NCI-H524 (cell line): ENCODE measurements at regions not wholly inside any gene's neighbourhood (a gene's known extent, or its start where the extent isn't known, plus 50 kb on each side); places are given as distances from the start of the nearest gene placed in this dataset.
A peak's percentile ranks its signal among the peaks of the same experiment; 100 is the strongest.

Experiments
- DNase-seq, 2 experiments: peaks; one replicate each; lab custom pipeline; 2025; lab: John Stamatoyannopoulos, UW

DNA sequence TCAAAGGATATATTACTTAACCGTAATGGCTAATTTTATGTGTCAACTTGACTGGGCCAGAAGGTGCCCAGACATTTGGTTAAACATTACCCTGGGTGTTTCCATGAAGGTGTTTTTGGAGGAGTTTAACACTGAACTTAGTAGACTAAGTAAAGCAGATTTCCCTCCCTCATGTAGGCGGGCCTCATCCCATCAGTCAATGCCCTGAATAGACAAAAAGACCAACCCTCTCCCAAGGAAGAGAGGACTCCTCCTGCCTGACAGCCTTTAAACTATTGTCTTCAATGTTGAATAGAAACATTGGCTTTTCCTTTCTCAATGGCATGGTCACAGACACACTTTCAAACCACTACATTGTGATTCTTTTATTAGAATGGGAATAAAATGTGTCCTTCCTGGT is 121.9 kb downstream of the SETD4 start:
- no peak for DNase-seq

DNA sequence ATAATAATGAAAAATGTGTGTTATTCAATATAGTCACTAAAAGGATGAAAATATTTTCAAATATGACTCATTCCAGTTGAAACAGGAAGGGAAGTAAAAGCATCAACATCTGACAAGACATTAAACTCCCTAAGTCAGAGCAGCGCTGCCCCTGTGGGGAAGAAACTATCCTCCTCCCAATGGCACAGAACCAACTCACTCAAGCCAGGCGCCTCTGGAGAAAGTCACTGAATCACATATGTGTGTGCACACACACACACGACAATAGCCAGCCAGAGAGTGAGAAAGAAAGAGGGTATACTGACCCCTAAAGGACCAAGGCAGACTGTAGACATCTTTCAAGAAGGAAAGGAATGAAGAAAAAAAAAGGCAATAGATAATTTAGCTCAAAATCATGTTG is 126.9 kb downstream of the SETD4 start:
- DNase-seq = peak; percentile 48 to 78

DNA sequence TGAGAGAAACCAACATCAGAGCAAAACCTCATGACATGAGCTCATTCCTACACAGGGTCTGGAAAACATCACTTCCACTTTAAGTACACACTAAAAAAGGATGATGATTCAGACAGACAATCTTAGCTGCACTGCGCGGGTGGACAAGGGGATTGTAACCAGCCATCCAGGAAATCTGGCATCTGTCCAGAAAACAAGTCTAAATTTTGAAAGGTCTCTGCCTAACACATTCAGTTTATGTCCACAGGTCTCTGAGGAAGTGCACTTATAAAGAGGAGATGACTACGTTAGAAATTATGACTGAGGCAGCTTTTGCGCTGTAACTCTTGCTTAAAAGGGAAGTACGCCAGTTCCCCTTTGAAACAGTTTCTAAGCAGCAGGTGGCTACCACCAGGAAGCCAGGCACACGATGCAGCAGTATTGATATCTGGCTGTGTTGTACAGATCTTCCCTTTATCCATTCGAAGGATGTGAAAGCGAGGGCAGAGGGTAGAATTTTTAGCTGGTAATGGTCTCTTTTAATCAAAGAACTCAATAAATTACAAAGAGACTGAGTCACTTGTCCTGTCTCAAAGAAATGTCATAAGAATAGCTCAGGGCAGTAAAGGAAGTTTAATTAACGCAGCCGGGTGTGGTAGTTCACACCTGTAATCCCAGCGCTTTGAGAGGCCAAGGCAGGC is 128.0 kb downstream of the SETD4 start:
- peak in 1 of 2 experiments; percentile 49 for DNase-seq

DNA sequence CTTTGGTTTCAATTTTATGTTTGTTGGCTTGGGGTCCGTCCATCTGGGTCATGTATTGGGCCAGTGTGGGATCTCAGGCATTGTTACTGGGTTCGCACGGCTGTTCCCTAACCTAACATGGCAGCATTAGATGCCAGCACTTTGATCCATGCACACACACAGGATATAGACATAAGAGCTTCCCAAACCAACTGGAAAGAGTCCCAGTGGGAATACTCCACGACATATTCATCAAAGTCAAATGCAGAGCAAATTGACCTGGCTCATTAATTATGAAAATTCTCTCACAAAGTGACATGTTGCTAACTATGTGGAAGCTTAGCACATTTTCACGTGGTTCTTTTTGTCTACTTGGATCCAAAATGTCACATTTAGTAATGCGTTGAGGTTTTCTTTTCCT is 130.4 kb downstream of the SETD4 start:
- peak in 1 of 2 experiments; percentile 20 for DNase-seq

DNA sequence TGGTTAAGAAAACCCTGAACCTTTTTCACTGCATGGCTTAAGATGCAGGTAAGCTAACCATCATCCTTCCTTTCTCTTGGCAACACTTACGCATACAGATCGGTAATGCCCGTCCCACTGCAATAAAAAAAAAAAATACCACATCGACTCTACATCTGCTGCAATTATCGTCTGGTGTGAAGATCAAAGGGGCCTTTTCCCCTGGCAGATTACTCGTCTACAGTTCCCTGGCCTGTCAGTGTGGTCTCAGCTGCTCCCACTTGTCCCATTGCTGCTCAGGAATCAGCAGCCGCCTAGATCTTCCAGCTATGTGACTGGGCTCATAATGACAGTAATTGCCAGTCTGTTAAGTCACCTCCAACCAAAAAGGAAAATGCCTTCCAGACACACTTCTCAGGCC is 133.1 kb downstream of the SETD4 start:
- peak in 1 of 2 experiments; percentile 35 for DNase-seq

DNA sequence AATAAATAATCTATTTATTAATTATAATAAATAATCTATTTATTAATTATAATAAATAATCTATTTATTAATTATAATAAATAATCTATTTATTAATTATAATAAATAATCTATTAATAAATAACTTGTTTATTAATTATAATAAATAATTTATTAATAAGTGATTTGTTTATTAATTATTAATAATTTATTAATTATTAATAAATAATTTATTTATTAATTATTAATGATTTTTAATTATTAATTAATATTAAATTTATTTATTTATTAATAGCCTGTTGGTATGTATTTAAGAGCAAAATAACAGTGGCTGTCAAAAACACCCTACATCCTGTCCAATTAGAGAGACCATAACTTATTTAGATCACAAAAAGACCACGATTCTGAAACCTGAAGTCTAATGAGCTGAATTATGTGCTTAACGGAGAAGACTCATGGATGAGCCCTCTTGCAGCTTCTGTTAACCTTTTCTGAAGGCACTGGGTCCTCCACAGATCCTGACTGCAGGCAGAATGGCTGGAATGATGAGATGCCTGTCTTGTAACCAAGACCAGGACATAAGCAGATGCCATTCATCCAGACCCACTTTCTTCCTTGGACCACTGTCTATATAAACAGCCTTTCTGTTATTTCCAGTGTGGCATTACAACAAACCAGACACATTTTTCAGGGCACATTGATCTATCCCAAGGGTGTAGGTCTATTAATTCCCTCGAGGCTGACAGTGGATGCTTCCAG is 134.2 kb downstream of the SETD4 start:
- no peak for DNase-seq

DNA sequence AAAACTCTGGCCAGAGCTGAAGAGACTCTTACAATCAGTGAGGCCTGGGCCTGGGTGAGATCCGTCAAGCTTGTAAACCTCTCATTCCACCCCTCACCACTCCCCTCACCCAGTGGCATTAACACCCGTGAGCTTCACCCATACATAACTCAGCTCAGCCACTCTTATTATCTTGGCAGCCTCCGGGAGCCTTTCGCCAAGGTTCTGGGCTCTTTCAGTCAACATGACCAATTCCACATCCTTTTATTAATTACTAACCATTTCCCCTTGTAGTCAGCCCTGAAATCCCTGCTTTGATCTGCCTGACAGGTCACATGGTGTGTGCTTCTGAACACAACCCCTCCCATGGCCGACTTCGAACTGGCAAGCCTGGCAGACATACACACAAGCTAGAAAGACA is 134.8 kb downstream of the SETD4 start:
- DNase-seq = no peak

DNA sequence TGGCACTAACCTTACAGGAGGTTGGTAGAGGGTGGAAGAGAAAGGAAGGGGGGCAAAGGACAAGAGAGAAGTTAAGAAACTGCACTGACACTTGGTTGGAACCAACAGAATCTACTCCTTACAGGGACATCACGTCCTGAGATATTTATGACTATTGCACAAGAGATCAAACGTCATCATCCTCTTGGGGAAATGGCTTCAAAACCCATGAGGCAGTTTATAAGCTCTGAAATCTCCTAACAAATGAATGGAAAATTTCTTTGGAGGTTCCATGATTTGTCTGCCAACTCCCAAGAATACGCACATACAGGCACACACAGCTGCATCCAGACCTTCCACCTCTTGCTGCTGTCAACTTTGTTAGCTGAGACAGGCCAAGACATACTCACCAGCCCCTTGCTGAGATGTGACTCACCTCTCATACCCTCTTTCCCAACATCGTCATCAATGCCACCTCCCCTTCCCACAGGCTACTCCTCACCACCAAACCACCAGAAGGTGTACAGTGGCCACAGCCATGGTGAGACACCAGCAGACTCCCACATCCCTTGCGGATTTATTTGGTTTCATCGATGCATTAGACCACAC is 135.5 kb downstream of the SETD4 start:
- no peak for DNase-seq

DNA sequence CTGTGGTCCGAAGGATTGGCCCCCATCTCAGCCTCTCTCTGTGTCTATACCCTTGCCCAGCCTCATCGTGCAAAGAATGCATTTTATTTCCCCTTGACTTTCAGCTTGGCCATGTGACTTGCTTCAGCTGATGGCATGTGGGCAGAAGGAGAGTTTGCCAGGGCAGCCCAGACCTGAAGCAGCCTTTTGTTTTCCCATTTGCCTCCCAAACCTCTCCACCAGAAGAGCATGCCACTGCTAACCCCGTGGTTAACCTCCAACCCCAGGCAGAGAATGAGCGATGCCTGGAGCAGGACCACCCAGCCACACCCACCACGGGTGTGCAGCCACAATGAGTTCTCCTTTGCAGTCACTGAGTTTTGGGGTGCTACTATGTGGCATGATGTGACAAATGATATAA is 136.4 kb downstream of the SETD4 start:
- no peak for DNase-seq

DNA sequence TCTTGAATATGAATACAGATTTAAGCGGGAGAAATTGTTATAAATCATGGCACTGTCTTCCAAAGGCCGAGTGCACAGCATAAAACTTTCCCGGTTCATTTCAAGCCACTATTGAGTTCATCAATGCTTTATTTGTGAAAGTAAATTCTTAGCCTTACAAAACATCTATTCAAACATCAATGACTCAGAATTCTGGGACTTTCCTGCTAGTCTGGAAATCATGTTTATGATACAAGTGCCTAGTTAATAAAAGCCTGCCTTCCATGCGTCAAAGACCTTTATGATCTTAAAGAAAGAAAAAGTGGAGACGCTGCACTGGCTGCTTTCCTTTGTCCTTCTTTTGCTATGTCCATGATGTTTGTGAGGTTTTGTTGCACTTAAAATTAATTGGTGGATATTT is 137.7 kb downstream of the SETD4 start:
- DNase-seq = no peak

DNA sequence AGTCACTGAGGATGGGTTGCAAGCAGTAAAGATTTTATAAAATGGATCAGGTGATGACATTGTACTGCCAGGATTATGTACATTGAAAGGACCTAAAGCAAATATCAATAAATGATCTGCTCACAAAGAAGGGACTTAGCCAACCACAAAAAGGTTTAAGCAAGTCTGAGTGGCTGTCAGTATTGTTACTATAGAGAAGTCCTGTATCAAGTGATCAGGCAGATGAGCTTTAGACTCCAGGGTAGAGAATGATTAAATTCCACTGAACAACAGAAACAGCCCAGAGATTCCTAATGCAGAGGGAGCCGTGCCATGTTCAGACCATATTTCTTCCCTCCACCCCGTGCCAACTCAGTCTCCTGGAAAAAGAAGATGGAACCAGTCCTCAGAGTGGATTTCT is 138.9 kb downstream of the SETD4 start:
- no peak for DNase-seq

DNA sequence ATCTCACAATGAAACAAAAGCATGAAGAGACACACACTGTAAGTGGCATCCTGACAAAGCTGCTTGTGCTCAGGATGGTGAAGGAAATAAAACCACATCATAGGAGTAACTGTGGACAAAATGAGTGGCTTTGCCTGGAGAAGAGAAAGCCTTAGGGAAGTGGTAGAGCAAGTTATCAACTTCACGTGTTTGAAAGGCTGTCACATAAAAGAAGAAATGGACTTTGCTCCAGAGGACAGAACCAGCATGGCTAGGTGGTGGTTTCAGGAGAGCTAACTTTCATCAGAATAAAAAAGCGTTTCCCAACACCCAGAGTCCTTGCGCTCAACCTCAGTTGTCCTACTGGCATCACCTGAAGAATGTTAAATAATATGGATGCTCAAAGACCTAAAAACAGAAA is 139.9 kb downstream of the SETD4 start:
- DNase-seq = no peak

DNA sequence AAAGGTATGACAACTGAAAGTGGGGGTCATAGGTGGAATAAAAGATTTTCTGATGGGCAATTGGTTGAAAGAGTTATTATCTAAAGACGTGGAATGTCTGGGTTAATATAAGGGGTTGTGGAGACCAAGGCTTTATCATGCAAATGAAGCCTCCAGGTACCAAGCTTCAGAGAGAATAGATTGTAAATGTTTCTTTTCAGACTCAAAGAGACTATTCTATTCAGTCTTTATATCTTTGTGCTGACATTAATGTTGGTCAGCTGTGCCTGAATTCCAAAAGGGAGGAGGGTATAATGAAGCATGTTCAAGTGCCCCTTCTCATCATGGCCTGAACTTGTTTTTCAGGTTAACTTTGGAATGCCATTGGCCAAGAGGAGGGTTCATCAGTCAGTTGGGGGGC is 145.3 kb downstream of the SETD4 start:
- DNase-seq = no peak

DNA sequence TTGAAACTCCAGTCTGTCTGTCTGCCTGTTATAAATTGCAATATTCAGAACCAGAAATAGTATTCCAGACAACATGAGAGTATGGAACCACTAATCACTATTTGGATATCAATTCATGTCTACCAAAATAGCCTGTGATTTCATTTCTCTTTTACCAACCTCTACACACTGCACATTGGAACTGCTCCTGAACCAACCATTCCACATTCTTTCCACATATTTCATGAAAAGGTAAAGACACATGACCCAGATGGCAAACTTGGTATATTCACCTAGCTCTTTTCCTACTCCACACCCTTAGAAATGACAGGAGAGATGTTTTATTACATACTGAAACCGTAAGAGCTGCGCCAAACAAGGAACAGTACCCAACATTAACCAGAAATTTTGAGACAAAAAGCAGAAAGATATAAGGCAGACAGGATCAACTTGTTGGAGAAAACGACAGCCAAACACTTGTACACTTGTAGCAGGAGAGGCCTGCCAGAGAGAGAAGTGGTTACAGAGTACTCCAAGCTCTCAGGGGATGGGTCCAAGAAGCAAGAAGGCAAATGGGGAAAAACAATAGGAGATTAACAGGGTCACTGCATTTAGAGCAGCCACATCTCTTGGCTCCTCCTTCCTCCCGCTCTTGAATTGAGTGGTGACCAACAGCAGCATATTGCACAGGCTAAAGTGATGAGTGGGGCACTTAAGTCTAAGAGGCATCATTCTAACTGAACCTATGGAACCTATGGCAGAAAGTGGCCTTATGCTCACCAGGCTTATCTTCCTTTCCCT is 148.7 kb downstream of the SETD4 start:
- peak; percentile 91 to 97 for DNase-seq

DNA sequence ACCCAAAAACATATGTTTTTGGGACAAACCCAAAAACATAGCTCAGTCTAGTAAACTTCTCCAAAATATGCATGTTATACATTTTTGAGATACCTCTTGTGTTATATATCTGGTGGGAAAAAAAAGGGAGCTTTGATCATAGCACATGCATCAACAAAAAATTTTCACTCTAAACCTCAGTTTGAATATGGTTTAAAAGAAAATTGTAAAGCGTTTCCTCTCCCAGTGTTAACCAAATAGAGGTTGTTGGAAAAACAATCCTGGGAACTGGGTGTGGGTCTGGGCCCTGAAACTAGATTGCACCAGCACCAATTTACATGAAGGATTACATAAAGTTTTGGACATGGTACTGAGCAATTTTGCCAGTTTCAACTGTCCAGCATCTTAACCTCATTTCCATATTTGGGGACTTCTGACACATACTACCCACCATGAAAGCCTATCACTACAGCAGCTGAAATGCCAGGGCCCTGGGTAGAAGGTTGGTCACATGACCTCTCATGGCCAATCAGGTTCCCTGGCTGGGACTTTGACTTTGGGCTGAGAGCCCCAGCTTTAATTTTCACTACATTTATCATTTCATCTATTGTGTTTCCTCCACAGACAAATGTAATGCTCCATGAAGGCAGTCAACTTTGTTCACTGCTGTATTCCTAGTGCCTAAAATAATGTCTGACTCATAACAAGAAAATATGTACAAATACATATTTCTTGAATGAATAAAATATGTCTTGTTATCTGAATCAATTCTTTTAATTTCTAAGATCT is 150.7 kb downstream of the SETD4 start:
- DNase-seq = no peak

DNA sequence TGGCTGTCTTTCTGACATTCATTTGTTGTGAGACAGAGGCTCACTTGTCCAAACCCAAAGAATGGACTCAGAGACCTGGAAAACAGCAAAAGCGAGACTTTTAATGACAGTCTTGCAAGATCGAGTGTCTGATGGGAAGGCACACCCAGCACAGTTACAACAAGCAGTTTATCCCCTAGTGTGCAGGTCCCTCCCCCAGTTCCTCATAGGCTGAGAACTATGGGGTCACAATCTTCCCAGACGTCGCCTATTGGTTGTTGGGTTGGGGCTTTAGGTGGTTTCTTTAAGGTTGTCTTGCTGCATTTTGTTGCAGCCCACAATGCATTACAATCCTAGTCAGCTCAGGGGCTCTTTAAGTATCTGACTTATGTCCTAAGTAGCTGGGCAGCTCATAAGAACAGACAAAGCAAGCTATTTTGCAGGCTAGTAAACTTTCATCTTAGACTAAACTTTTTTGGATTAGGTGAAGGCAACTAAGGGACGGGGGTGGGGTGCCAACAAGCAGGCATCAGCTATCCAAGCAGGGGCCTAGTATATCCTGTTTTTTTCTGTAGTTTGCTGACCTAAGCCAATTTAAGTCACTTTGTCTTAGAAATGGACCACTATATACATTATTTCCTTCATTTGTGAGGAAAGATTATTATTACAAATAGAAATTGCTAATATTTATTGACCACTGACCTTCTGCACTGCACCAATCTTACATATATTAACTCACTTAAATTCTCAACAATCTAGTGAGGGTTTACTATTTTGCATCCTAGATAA is 151.8 kb downstream of the SETD4 start:
- no peak for DNase-seq

DNA sequence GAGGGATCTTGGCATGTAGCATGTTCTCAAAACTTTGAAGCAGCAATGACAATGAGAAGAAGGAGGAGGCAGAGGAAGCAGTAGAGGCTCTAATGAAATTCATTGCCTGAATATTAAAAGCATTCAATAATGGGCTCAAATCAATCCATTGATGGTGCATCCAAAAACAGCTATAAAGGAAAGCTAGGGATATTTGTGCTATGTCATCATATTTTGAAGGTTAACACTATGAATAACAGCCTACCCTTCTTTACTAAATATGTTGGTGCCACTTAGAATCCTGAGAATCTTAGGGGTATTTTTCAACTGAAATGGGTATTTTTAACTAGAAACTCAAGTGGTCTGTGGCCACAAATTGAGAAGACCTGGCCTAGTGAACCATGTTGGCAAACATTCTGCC is 153.7 kb downstream of the SETD4 start:
- no peak for DNase-seq

DNA sequence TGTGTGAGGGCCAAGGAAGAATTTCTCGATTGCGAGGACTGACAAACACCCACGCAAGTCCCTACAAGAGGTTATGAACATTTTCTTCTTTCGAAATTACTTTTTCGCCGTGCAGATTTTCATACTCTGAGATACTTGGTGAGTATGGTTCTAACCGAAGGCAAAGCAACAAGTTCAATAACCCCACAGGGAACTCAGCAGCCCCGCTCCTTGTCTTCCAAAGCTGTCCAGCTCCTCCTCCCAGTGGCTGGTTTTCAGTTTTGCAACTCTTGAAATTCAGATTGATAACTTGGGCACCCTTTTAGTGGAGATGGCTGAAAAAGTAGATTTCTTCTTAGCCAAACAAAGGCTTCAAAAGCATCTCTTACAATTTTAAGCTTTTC is 154.4 kb downstream of the SETD4 start:
- DNase-seq = peak in 1 of 2 experiments; percentile 6

DNA sequence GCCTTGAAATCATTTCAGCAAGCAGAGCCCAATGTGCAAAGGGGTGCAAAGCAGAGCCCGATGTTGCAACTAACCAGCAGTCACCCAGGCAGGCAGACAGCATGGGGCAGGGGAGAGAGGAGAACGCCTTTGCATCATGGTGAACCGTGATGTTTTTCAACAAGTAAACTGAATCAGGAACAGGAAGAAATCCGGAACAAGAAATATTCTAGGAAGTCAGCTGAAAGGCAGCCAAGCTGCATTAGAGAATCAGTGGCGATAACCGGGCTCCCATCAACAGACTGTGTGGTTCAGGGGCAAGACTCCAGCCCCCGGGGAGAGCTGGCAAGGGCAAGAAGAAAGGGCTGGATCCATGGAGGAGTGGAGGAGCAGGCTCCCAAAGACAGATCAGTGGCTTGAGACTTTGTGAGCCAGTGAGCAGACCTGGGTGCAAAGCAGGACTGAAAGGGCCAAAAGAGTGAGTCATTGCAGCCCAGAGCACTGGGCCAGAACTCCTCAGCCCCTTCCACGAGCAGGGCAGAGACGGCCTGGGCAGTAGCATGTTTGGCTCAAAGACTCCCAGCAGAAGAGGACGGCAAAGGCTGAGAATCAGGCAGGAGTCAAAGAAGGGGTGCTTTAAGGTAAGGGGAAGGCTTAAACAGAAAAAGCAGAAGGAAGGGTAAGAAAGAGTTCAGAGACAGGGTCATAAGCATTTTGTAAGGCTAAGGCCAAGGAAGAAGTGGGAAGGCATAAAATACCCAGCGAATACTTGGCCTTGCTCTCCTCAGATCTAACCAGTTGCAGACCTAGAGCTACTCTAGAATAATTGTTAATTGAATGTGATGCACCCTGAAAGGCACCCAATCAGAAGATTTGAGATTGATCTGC is 155.0 kb downstream of the SETD4 start:
- DNase-seq = no peak

DNA sequence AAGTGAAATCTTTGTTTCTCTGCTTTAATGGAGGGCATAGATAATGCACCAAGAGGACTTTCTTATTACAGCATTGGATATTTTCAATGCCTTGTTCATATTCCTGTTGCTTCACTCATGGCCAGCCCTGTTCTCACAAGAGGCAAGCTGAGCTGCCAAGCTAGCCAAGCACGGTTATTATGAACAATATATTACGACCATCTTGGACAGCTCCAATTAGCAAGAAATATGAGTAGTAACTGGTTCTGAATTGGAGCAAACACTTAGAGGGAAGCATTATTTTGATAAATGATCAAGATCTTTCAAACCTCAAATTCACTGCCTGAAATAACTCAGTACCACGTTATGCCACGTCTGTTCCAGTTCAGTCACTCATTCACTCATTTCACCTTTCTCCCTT is 159.8 kb downstream of the SETD4 start:
- DNase-seq = no peak
